NCI-H1417 (cell line): ENCODE measurements at regions not wholly inside any gene's neighbourhood (a gene's known extent, or its start where the extent isn't known, plus 50 kb on each side); places are given as distances from the start of the nearest gene placed in this dataset.

Experiments
- DNase-seq, 3 experiments: peaks; one replicate each; lab custom pipeline; 2025; lab: John Stamatoyannopoulos, UW

DNA sequence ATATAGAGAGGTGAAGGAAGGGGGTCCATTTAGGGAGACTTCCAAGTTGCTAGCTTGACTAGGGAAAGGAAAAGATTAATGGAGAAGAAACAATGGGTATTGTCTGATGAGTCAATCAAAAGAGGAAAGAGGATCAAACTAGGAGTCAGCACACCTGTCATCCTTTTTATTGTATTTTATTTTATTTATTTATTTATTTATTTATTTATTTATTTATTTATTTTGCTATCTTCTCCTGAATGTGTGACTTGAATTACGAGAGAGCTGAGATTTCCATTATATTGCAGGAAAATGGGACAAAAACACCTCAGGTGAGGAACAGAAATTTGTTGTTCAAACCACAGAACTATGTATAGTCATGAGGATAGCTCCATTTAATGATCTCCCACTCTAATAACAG lies 58.9 kb downstream of the NUDT11 start:
- DNase-seq = no peak

DNA sequence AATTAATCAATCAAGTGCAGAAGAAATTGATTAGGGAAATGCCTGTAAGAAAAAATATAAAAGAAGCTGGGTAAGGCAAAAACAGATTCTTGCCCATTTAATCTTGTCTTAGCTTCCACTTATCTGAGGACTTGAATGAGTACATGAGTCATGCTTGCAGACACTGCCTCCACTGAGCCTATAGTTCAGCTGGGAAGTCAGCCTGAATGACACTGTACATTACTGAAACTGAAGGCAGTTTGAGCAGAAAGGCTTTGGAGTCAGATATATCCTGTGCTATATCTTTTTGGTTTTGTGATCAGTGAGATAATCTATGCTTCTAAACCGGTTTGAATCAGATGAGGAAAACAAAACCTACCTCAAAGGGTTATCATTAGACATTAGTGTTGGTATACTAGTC lies 61.3 kb downstream of the NUDT11 start:
- no peak for DNase-seq

DNA sequence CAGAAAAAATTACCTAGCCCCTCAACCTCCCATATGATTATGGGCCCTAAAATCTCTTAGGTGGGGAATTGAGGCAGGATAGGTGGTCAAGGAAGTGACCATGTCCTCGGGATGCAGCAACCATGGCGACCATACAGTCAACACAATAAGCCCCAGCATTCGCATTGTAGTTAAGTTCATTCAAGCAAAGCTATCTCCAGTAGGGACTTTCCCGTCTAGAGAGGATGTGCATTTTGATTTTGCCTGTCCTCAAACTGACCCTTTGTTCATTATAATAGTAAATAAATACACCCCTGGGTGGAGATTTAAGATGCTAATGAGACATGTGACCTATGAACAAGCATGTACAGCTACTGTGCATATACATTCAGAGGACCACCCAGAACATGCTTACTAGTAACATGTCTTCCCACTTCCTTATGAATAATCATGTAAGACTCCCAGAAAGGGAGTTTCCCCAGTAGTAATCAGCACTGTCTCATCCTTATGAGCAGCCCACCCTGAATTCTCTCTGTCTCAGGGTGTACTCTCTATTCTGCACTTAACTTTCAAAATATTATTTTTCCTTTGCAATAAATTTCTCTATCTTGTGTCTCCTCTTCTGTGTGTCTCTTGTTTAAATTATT lies 74.3 kb downstream of the NUDT11 start:
- DNase-seq = no peak

DNA sequence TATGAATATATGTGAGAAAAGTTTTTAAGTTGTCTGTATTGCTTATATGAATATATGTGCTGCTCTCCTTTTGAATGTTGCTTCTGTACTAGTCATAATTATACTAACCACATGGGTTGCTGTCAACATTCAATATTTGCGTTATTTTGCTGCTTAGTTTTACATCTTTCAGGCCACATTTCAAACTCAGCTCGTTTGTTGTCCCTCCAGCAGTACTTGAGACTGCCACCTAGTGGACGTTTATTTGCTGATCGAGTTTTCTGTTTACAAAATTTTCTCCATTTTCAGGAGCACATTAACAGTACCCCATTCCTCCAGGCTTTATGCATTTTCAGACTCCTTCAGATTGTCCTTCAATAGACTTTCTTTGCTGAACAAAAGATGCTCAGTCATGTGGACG lies 75.8 kb downstream of the NUDT11 start:
- DNase-seq = peak in 2 of 3 experiments; percentile 16 to 66

DNA sequence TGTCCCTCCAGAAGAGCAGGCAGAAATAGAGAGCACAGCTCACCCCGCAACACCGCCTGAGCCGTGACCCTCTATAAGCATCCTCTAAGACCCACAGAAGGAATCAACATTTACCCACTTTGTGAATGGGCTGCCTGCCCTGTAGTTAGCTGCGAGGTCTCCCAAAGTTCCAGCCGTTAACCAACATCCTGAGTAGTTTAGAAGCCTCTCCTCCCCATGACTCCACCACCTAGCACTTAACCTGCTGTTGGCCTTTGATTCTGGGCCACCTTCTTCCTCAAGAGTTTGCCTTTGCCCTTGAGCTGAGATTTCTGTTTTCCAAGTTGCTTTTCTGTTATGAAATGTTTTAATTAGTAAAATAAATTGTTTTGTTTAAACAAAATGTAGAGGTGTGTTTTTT lies 75.8 kb downstream of the NUDT10 start:
- no peak for DNase-seq

DNA sequence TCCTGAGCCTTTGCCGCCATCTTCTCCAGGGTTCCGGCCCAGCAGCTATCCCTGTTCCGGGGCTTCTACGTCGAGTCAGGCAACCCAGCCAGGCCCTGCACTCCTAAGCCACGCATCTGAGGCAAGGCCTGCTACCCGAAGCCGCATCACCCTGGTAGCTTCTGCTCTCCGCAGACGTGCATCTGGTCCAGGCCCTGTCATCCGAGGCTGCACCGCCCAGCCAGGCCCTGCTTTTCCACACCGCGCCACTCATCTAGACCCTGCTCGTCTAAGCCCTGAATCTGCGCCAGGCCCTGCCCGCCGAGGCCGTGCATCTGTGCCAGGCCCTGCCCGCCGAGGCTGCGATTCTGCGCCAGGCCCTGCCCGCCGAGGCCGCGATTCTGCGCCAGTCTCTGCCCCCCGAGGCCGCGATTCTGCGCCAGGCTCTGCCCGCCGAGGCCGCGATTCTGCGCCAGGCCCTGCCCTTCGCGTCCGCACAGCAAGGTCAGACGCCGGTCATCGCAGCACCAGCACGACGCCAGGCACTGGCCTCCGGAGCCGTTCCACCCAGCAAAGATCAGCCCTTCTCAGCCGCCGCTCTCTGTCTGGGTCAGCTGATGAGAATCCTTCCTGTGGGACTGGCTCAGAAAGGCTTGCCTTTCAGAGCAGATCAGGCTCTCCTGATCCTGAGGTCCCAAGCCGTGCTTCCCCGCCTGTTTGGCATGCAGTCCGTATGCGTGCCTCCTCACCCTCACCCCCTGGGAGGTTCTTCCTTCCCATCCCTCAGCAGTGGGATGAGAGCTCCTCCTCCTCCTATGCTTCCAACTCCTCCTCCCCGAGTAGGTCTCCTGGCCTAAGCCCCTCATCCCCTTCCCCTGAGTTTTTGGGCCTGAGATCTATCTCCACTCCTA lies 75.1 kb downstream of the NUDT10 start:
- DNase-seq = no peak

DNA sequence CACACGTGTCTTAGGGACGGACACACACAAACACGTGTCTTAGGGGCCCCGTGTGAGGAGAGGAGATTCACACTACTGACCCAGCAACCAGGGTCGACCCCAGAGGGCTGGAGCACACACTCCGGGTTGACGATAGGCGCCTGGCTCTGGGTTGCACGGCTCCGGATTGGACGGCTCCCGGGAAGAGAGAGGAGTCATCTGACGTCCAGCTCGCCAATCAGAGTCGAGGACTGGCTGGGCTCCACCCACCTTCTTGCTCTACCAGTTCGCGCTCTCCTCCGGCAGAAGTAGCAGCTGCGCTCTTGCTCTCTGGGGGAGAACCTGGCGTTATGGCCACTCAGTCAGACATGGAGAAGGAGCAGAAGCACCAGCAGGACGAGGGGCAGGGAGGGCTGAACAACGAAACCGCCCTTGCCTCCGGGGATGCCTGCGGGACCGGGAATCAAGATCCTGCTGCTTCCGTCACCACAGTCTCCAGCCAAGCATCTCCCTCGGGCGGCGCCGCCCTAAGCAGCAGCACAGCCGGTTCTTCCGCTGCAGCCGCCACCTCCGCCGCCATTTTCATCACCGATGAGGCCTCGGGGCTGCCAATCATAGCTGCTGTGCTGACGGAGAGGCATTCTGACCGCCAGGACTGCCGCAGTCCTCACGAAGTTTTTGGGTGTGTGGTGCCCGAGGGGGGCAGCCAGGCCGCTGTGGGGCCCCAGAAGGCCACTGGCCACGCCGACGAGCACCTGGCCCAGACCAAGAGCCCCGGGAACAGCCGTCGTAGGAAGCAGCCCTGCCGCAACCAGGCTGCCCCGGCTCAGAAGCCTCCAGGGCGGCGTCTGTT lies 74.3 kb downstream of the NUDT10 start:
- DNase-seq = no peak

DNA sequence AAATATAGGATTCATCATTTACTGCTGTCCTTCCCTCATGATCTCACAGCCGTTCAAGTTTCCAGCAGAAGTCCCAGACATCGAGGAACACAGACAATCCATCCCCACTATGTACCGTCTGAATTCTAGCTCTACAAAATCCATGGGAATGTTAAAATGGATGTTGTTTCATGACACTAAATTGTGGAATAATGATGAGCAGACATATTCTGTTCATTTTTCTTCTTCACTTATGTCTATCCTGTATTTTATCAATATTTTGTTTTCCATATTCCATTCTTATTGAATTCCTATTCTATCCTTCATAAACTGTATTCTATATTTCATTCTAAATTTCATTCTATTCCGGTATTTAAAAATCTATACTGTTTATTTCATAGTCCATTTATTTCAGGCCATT lies 71.8 kb downstream of the NUDT10 start:
- no peak for DNase-seq

DNA sequence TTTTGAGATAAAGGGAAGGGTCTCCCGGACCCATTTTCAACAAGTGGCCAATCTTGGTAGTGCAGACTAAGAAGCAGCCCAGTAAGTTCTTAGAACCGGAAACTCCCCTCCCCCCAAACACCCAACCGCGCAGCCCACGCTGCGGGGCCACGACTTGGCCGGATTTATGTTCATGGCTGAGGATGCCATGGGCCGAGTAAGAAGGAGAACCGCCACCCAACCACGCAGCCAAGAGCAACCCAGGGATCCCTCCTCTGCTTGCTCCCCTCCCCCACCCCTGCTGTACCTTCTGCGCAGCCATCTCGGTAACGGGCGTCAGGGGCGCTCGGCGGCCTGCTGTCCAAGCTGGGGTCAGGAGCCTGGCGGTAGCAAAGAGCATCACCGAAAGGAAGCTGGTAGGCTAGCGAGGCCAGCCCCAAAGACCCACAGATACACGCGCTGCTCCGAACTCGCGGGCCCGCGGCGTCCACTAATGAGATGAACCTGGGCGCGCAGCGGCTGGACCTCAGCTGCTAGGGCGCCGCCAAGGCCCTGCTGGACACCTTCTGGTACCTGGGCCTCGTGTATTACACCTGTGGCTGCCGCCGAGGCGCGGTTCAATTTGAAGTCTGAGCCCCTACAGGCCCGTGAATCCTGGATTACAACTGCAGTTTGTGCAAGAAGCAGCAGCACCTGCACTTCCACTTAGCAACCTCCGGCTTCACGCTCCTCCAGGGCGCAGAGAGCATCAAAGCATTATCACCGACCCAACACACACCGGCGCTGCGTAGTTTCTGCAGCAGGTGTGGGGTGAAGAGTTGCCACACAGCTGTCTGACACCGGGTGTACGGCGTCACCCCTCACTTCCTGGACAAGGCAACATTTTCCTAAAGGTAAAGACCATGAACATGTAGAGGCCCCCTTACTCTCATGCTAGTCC lies 63.4 kb downstream of the NUDT10 start:
- DNase-seq = peak in 2 of 3 experiments; percentile 87

DNA sequence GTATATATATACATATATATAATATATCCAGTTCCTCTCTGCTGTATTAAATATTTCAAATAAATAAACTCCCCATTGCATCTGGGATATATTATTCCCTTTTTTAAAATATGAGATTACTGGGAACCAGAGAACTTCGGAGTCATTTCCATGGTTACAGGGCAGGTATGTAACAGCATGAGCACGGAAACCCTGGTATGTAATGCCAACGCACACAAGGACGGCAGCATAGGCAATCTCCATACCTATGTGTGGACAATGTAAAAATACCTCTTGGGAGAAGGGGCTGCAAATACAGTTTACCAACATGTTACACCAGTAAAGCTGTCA lies 62.8 kb downstream of the NUDT10 start:
- DNase-seq = no peak
